GM18868 (cell line): ENCODE measurements at regions not wholly inside any gene's neighbourhood (a gene's known extent, or its start where the extent isn't known, plus 50 kb on each side); places are given as distances from the start of the nearest gene placed in this dataset.

Experiments used
- ATAC-seq: cut with Tn5 transposase; IDR thresholded peaks from one replicate; pipeline ENCODE4 v1.9.1; 2021; ENCODE audit warnings: mild to moderate bottlenecking, moderate library complexity; ENCODE audit not compliant: unreplicated experiment

GRCh38 chr1:219120624-219121544 lies 52.8 kb upstream of the LYPLAL1 start:
- ATAC-seq, result no peak

- ATAC-seq, result no peak
Observed at GRCh38 chr1:219121679-219122078, 52.0 kb upstream of the LYPLAL1 start.

- no peak for ATAC-seq
Observed at GRCh38 chr1:219123036-219123435, 50.6 kb upstream of the LYPLAL1 start.
